Fibroblast of lung (primary cell): ENCODE measurements at regions not wholly inside any gene's neighbourhood (a gene's known extent, or its start where the extent isn't known, plus 50 kb on each side); places are given as distances from the start of the nearest gene placed in this dataset.

Experiments used
- EZH2 ChIP-seq: IDR thresholded peaks from 2 replicates; pipeline ENCODE4 v1.5.1; 2012; ENCODE audit warnings: low read length, control low read depth, mild to moderate bottlenecking; ENCODE audit errors: missing control alignments
- TF ChIP-seq, protein P1 (sequence below), 2 donors: IDR thresholded peaks in 1 of 2; conservative IDR thresholded peaks in 1 of 2; 1 replicate in 1 of 2; 2 replicates in 1 of 2; pipeline ENCODE4 v1.5.1; 2011 to 2012; ENCODE audit warnings: low read length in 2 of 2, control low read depth in 1 of 2, inconsistent platforms in 1 of 2, low read depth in 1 of 2, mild to moderate bottlenecking in 1 of 2

DNA sequence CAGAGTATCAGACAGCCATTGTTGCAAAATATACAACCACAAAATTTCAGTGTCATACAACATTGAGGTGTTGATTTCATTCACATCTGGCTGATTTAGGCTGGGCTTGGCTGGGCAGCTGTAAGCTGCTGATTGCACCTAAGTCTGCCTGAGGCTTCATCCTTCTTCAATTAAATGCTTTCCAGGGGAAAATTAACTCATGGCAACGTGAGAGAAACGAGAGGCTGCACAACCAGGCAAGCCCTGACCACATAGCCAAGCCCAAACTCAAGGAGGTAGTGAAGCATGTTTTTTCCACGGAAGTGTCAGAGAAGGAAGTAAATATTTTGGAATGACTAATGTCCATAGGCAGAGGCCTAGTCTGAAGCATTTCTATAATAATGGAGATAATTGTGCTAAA, 273.8 kb upstream of the ZC3H12C start:
- TF ChIP-seq, protein P1, sequence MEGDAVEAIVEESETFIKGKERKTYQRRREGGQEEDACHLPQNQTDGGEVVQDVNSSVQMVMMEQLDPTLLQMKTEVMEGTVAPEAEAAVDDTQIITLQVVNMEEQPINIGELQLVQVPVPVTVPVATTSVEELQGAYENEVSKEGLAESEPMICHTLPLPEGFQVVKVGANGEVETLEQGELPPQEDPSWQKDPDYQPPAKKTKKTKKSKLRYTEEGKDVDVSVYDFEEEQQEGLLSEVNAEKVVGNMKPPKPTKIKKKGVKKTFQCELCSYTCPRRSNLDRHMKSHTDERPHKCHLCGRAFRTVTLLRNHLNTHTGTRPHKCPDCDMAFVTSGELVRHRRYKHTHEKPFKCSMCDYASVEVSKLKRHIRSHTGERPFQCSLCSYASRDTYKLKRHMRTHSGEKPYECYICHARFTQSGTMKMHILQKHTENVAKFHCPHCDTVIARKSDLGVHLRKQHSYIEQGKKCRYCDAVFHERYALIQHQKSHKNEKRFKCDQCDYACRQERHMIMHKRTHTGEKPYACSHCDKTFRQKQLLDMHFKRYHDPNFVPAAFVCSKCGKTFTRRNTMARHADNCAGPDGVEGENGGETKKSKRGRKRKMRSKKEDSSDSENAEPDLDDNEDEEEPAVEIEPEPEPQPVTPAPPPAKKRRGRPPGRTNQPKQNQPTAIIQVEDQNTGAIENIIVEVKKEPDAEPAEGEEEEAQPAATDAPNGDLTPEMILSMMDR (conservative IDR thresholded peaks at IDR 0.05 in 1 of 2, IDR thresholded peaks at IDR 0.05 in 1 of 2; ENCODE audit: low read depth in 1 of 2, low read length in 2 of 2) = no peak
- no peak for TF ChIP-seq EZH2
